SU-DHL-6 (cell line): ENCODE measurements at regions not wholly inside any gene's neighbourhood (a gene's known extent, or its start where the extent isn't known, plus 50 kb on each side); places are given as distances from the start of the nearest gene placed in this dataset.

ENCODE experiments used
- H2AFZ ChIP-seq: fragments of 200-600 bp; sonication (generic); 2 replicates; pipeline ENCODE4 v1.6.1; 2014; ENCODE audit warnings: low read depth, mild to moderate bottlenecking, moderate library complexity, mixed read lengths, antibody characterized with exemption, low read length; ENCODE audit not compliant: severe bottlenecking
- H3F3A ChIP-seq: fragments of 200-600 bp; shearing (Covaris generic); 2 replicates; pipeline ENCODE4 v1.6.0; 2016; ENCODE audit warnings: antibody characterized with exemption, mild to moderate bottlenecking; ENCODE audit not compliant: insufficient read depth
- H3K27ac ChIP-seq: fragments of 200-600 bp; sonication (generic); 2 replicates; pipeline ENCODE4 v1.5.1; 2016; ENCODE audit warnings: low read depth, mild to moderate bottlenecking, low read length, moderate library complexity, mixed read lengths
- H3K27me3 ChIP-seq: fragments of 200-600 bp; sonication (generic), shearing (Covaris generic); 2 replicates; pipeline ENCODE4 v1.6.0; 2014; ENCODE audit warnings: mild to moderate bottlenecking, low read length
- H3K36me3 ChIP-seq: fragments of 200-600 bp; sonication (generic); 2 replicates; pipeline ENCODE4 v1.6.1; 2014; ENCODE audit warnings: mild to moderate bottlenecking, low read length, mixed read lengths
- H3K4me2 ChIP-seq: fragments of 300-600, 200-600 bp; shearing (Covaris generic), sonication (generic); 2 replicates; pipeline ENCODE4 v1.6.0; 2014; ENCODE audit warnings: low read length, low read depth, mild to moderate bottlenecking; ENCODE audit not compliant: poor library complexity, severe bottlenecking
- H3K4me3 ChIP-seq: fragments of 200-600 bp; sonication (generic); 2 replicates; pipeline ENCODE4 v1.5.1; 2014; ENCODE audit warnings: antibody characterized with exemption, low read length, mild to moderate bottlenecking, mixed read lengths; ENCODE audit not compliant: insufficient read depth, poor library complexity, severe bottlenecking
- H3K79me2 ChIP-seq: fragments of 200-600 bp; sonication (generic); 2 replicates; pipeline ENCODE4 v1.6.1; 2014; ENCODE audit warnings: mild to moderate bottlenecking, low read length, moderate library complexity; ENCODE audit not compliant: insufficient read depth
- H3K9ac ChIP-seq: fragments of 200-600 bp; sonication (generic); 2 replicates; pipeline ENCODE4 v1.7.0; 2014; ENCODE audit warnings: mild to moderate bottlenecking, low read length
- H3K9me2 ChIP-seq: fragments of 200-600 bp; sonication (generic); replicated peaks from 2 replicates; pipeline ENCODE4 v1.6.1; 2014; ENCODE audit warnings: low read length; ENCODE audit not compliant: insufficient read depth
- H3K9me3 ChIP-seq: fragments of 200-600 bp; sonication (generic); 2 replicates; pipeline ENCODE4 v1.6.1; 2014; ENCODE audit warnings: low read length, mixed read lengths; ENCODE audit not compliant: insufficient read depth
- H4K20me1 ChIP-seq: fragments of 200-600 bp; sonication (generic); 2 replicates; pipeline ENCODE4 v1.6.1; 2014; ENCODE audit warnings: low read depth, mild to moderate bottlenecking, antibody characterized with exemption, low read length, moderate library complexity, mixed read lengths
- EZH2phosphoT487 ChIP-seq: fragments of 200-600 bp; sonication (generic), shearing (Covaris generic); conservative IDR thresholded peaks from 2 replicates; pipeline ENCODE4 v1.6.1; 2018; ENCODE audit warnings: mild to moderate bottlenecking, antibody characterized with exemption, low read length, moderate library complexity, mixed read lengths
- TF ChIP-seq, protein P1 (sequence below): fragments of 200-600 bp; sonication (generic); IDR thresholded peaks from one replicate; pipeline ENCODE4 v1.5.1; 2017; ENCODE audit warnings: antibody characterized with exemption, mild to moderate bottlenecking, low read length, moderate library complexity; ENCODE audit not compliant: insufficient read depth, poor library complexity, severe bottlenecking

DNA sequence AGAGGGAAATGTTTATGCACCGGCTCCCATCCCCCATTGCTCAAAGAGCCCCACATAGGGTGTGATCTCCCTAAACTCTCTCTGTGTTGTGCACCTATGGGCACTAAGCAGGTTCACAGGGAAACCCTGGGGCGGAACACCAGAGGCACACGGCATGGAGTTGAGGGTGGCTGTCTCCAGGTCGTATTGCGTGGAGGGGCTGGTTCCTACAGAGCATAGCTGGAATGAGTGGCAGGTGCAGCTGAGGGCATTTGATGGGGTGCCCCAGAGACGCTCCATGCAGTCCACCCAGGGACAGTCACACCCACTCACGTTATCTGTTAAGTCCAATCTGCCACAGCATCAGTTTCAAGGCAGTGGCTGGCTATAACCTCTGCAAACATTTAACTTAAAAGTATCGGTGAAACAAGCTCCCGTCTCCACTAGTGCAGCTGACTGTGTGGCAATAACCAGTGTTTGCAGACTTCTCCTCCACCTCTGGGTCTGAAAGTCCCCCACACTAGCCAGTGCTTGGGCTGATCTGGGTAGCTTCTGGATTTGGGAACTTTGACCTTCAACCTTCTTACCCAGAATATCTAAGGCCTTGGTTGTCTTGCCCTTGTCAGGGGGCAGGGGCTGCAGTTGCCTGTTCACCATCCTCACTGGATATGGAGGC is 249.2 kb upstream of the ZNF32 start:
- H3K27ac ChIP-seq = no peak overlapping the region
- TF ChIP-seq EZH2phosphoT487 = no peak
- TF ChIP-seq, protein P1, sequence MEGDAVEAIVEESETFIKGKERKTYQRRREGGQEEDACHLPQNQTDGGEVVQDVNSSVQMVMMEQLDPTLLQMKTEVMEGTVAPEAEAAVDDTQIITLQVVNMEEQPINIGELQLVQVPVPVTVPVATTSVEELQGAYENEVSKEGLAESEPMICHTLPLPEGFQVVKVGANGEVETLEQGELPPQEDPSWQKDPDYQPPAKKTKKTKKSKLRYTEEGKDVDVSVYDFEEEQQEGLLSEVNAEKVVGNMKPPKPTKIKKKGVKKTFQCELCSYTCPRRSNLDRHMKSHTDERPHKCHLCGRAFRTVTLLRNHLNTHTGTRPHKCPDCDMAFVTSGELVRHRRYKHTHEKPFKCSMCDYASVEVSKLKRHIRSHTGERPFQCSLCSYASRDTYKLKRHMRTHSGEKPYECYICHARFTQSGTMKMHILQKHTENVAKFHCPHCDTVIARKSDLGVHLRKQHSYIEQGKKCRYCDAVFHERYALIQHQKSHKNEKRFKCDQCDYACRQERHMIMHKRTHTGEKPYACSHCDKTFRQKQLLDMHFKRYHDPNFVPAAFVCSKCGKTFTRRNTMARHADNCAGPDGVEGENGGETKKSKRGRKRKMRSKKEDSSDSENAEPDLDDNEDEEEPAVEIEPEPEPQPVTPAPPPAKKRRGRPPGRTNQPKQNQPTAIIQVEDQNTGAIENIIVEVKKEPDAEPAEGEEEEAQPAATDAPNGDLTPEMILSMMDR = no peak
- H3K9ac ChIP-seq = no peak overlapping the region
- H3K4me2 ChIP-seq = no peak overlapping the region
- no peaks in the 10 kb centered on the region for H3K27me3 ChIP-seq
- no peaks in the 10 kb centered on the region for H3K9me3 ChIP-seq
- H3K4me3 ChIP-seq = no peak overlapping the region
- H3K9me2 ChIP-seq = no peaks in the 10 kb centered on the region
- no peaks in the 10 kb centered on the region for H4K20me1 ChIP-seq
- no peaks in the 10 kb centered on the region for H3K36me3 ChIP-seq
- no peaks in the 10 kb centered on the region for H3K79me2 ChIP-seq
- H3F3A ChIP-seq = no peaks in the 10 kb centered on the region
- no peak overlapping the region for H2AFZ ChIP-seq

DNA sequence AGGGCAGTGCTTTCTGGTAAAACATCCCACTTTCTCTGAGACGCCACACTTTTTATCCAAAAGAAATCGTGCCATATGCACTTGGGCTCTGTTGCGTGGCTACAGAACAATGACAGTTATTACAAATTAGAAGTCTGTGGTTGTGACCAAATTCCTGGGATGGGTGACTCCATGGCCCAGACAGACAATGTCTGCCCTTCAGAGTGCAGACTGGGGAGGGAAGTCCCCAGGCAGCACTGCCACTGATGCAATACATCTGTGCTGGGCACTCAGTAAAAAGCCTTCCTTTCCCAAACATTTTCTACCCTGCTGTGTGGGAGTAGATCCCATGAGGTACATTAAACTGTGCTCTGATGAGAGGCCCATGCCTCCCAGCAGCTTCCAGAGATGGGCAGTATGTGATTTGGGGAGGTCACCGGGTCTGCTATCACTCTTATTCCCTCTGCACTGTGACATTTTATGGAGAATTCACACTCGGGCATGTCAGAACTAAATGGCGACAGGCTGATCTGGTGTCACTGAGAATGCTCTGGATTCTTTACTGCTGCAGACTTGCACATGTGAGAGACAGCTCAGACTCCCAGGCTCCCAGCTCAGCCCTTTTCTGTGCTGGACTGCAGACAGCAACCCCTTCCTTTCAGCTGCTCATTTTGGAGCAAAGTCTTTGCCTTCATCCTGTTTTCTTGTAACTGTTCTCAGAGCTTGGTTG is 243.5 kb upstream of the ZNF32 start:
- no peaks in the 10 kb centered on the region for H3F3A ChIP-seq
- no peak overlapping the region for H3K27ac ChIP-seq
- no peaks in the 10 kb centered on the region for H3K9me3 ChIP-seq
- no peaks in the 10 kb centered on the region for H3K9me2 ChIP-seq
- no peaks in the 10 kb centered on the region for H4K20me1 ChIP-seq
- no peak overlapping the region for H3K4me2 ChIP-seq
- H3K9ac ChIP-seq = no peak overlapping the region
- H3K36me3 ChIP-seq = no peaks in the 10 kb centered on the region
- H2AFZ ChIP-seq = no peak overlapping the region
- no peaks in the 10 kb centered on the region for H3K27me3 ChIP-seq
- H3K4me3 ChIP-seq = no peak overlapping the region
- TF ChIP-seq EZH2phosphoT487 = no peak
- TF ChIP-seq, protein P1 = no peak
- H3K79me2 ChIP-seq = no peaks in the 10 kb centered on the region

DNA sequence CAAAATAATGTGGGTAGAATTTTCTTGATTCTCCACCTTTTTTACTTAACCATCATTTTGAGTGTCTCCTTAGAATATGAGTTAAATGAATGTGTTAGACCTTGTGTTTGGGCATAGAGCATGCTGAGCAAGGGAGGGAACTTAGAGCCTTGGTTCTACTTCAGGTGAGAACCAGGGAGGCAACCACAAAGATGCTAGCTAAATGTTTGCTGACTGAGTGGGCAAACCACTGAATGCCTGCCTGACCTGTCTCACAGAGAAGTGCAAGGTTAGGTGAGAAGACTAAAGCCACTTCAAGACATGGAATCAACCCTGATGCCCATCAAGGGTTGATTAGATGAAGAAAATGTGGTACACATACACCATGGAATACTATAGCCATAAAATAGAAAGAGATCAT is 242.6 kb upstream of the ZNF32 start:
- H3K36me3 ChIP-seq = no peaks in the 10 kb centered on the region
- H3F3A ChIP-seq = no peaks in the 10 kb centered on the region
- H2AFZ ChIP-seq = no peak overlapping the region
- no peaks in the 10 kb centered on the region for H3K9me2 ChIP-seq
- H3K9ac ChIP-seq = no peak overlapping the region
- TF ChIP-seq, protein P1 = no peak
- TF ChIP-seq EZH2phosphoT487 = no peak
- no peak overlapping the region for H3K4me2 ChIP-seq
- H3K27me3 ChIP-seq = no peaks in the 10 kb centered on the region
- no peaks in the 10 kb centered on the region for H3K9me3 ChIP-seq
- H3K4me3 ChIP-seq = no peak overlapping the region
- H3K79me2 ChIP-seq = no peaks in the 10 kb centered on the region
- H3K27ac ChIP-seq = no peak overlapping the region
- no peaks in the 10 kb centered on the region for H4K20me1 ChIP-seq
